Activated CD4-positive, alpha-beta T cell treated with anti-CD3 and anti-CD28 coated beads, Interleukin-2, amount 50 U/mL, for 4 hours (primary cell): ENCODE measurements at regions not wholly inside any gene's neighbourhood (a gene's known extent, or its start where the extent isn't known, plus 50 kb on each side); places are given as distances from the start of the nearest gene placed in this dataset.

Source experiments
- DNase-seq, 2 experiments: peaks; one replicate each; pipeline ENCODE4 v3.0.0-alpha.2; 2020

GRCh38 chrX:42946544-42947194 lies 168.7 kb upstream of the PPP1R2C start:
- peak in 1 of 2 experiments; percentile 21 for DNase-seq

DNA sequence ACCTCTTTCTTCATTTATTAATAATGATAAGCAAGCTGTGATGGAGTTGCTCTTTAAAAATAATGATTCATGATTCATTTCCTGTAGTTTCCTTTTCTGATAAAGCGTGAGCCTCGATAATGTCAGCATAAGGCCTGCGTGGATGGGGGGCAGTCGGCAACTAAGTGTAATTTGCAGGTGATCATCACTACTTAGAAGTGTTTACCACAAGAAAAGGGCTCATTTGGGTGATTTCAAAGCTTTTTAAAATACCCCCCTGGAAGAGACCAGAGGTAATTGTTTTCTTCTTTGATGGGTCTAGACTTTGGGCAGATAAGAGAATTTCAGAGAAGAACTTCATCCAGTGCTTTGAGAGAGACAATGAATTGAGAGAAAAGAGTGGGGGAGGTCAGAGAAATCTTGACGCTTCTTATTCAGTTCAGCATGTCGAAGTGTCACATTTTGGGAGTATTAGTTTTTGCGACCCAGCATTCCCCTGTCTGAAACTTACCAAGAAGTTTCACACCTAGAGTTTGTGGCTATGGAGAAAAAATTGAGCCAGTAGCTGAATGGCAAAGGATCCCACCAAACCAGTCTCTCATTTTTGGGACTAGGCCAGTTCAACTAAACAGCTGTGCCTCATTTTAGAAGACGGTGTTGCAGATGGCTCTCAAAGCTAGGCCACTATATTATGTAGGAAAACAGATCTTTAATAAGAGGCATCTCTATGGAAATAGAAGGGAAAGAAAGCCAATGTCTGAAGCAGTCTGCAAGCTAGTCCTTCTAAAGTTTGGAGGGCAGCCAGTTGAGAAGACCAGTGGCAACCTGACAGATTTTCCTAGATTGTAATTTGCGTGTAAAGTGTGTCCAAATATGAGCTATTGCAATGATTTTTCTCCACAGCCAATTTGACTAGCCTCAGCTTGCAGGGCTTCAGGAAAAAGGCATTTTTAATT lies 171.0 kb upstream of the PPP1R2C start:
- DNase-seq, result peak; percentile 41 to 44

- no peak for DNase-seq
Measured at GRCh38 chrX:42951747-42952146, 173.8 kb upstream of the PPP1R2C start.

DNA sequence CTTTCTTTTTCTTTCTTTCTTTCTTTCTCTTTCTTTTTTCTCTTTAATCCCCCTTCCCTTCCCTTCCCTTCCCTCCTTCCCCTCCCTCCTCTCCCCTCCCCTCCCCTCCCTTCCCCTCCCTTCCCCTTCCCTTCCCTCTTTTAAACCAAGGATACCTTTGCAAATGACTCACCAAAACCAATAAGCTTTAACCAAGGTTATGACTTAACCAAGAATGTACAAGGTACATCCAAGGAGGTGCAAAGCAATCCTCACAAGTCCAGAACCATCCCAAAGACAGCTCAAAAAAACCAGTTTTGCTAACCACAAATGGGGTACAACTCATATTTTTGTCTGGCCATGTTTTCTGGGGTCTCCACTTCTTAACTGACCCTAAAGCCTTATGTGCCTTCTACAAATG lies 174.7 kb upstream of the PPP1R2C start:
- DNase-seq, result no peak

- no peak for DNase-seq
Measured at GRCh38 chrX:42954880-42955279, 176.9 kb upstream of the PPP1R2C start.

GRCh38 chrX:42955349-42955748 lies 177.4 kb upstream of the PPP1R2C start:
- no peak for DNase-seq

- DNase-seq, result no peak
Measured at GRCh38 chrX:42967681-42968300, 189.8 kb upstream of the PPP1R2C start.

DNA sequence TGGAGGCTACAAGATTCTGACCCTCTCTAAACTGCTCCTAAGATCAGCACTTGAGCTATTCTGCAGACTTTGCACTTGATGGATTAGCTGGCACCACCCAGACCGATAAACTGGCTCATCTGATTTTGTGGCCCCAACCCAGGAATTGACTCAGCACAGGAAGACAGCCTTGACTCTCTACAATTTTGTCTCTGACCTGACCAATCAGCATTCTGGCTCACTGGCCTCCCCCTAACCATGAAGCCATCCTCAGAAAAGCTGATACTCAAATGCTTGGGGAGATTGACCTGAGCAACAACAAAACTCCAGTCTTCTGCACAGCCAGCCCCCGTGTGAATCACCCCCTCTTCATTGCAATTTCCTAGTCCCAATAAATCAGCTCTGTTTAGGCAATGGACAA lies 195.4 kb upstream of the PPP1R2C start:
- no peak for DNase-seq

DNA sequence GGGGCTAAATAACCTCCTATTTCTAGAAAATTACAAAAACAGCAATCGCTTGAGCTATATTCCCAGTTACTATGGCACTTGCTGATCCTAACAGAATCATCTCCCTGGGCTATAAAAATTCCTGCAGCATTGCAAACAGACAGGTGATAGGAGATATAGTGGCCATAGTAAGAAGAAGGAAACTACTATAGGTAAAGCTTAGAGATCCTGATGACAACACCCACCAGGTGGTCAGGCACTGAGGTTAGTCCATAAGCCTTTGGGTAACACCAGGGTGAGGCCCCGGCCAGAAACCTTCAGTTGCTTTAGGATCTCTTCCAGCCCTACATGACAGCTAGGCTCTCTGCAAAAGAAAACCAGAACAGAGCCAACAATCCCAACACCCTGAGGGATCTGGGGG lies 197.9 kb upstream of the PPP1R2C start:
- DNase-seq, result no peak

- DNase-seq, result no peak
Measured at GRCh38 chrX:42976746-42977366, 198.9 kb upstream of the PPP1R2C start.

DNA sequence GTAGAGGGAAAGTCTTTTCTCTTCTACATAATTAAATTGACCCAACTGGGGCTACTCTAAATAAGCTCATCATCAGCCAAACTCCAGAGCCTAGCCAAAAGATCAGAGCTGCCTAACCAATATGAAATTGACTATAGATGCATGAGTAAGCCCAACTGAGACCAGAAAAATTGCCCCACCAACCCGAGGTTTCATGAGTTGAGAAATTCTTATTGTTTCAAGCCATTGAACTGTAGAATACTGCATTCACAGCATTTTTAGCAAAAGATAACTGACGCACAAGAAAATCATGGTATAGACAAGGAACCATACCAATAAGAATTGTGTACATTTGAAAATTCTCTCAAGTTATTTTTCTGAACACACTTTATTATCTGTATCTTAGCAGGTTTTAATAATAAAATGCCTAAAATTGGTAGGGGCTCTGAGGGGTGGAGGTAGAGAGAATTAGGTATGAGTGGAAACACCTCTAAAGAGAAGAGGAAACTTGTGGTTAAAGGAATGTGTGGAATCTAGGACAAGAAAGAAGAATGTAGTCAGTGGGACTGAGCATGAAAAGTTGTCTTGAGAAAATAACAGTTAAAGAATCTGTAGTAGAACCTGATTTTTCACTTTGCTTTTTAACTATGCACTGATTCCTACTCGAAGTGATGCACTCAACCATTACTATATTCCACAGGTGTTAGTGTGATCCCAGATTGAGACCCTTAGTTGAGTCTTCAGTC lies 200.9 kb upstream of the PPP1R2C start:
- DNase-seq, result no peak

- no peak for DNase-seq
Measured at GRCh38 chrX:42988700-42989099, 210.7 kb upstream of the PPP1R2C start.

- no peak for DNase-seq
Measured at GRCh38 chrX:42992199-42992943, 214.4 kb upstream of the PPP1R2C start.

GRCh38 chrX:42996861-42997260 lies 218.9 kb upstream of the PPP1R2C start:
- DNase-seq, result no peak

DNA sequence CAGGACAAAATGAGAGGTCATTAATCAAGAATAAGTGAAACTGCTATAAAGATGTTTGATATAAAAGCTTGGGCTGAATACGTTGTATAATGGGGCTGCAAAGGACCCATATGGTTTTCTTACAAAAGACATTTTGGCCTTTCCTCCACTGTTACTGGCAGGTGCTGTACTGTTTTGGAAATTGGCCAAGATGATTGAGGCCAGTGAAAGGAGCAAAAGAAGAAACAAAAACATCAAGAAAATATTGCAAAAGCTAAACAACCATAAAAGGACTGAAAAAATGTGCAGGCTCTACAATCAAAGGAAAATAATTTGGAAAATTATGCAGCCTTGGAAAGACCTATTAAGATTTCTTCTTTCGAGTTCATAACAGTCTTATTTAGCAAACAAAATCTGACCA lies 222.2 kb upstream of the PPP1R2C start:
- DNase-seq, result no peak

GRCh38 chrX:43002526-43003203 lies 224.7 kb upstream of the PPP1R2C start:
- DNase-seq, result no peak

- DNase-seq, result no peak
Measured at GRCh38 chrX:43003204-43003565, 225.2 kb upstream of the PPP1R2C start.

DNA sequence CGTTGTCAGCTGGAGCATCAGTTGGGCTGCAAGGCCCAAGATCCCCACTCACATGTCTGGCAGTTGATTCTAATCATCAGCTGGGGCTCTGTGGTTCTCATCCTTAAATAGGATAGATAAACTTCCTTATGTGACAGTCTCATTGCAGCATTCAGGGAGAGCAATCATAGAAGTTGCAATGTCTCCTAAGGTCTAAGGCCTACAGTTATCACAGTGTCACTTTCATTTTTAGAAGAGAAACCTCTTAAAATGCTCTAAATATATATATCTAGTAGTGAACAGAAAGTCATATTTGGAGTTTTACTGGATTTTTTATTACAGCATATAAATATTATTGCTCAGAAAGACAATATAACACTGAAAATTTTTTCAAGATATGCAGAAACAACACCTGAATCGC lies 226.0 kb upstream of the PPP1R2C start:
- DNase-seq, result no peak

DNA sequence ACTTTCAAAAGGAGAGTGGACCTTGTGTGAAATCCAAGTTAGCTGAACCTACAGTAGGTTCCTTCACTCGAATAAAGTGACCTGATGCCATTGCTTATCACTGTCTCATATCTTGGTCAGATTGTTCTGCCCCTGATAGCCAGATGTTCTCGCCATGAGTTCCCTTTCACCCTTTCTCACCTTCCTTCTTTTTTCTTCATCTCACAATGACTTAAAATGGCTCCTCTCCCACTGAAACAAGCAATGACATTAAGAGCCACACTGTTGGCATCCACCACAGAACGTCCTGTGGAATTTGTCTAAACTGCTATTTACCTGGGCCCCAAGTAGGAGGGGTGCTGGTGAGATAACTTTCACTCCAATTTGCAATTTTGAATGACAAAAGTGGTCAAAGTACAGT lies 227.6 kb upstream of the PPP1R2C start:
- DNase-seq, result no peak

DNA sequence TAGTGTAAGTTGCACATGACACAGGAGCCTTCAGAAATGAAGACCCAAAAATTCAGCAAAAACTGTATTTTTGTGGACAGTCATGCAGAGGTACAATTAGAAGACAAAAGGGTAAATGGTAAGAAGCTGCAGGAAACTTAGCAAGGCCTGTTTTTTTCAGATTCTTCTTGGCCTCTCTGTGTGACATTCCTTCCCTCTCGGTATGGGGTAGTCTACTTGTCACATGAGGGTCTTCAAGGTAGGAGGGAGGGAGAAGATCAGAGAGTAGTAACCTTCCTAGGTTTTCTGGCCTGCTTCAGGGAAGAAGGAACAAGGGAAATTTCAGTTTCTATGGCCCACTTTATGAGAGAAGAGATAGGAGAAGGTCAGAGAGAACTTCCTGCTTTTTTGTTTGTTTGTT lies 230.4 kb upstream of the PPP1R2C start:
- DNase-seq, result no peak

GRCh38 chrX:43016021-43016420 lies 238.1 kb upstream of the PPP1R2C start:
- no peak for DNase-seq
